HEK293 (cell line): ENCODE measurements at regions not wholly inside any gene's neighbourhood (a gene's known extent, or its start where the extent isn't known, plus 50 kb on each side); places are given as distances from the start of the nearest gene placed in this dataset.

Source experiments
- CTCF ChIA-PET: fragments of 350-600 bp; formaldehyde crosslinking; extraction: SDS; loops from one replicate; lab custom pipeline; 2021; ENCODE audit warnings: antibody characterized with exemption; lab: Yijun Ruan, JAX
- POLR2A ChIA-PET: fragments of 300-600 bp; formaldehyde crosslinking; extraction: SDS; loops from one replicate; lab custom pipeline; 2020; ENCODE audit warnings: antibody characterized with exemption, inconsistent platforms; lab: Yijun Ruan, JAX
- H3K27ac ChIP-seq: fragments of 200-500 bp; sonication (Bioruptor generic); 2 replicates; pipeline ENCODE4 v1.5.1; 2014; ENCODE audit warnings: low read depth, low read length, control low read depth, inconsistent platforms; ENCODE audit errors: extremely low read depth
- H3K36me3 ChIP-seq, 2 experiments: fragments of 200-500 bp in 1 of 2; sonication (Bioruptor generic) in 1 of 2; 1 replicate in 1 of 2; 2 replicates in 1 of 2; pipeline ENCODE4 v1.5.1; 2014 to 2017; ENCODE audit warnings: inconsistent platforms in 2 of 2, low read length in 2 of 2; ENCODE audit not compliant: control insufficient read depth in 2 of 2, insufficient read depth in 1 of 2
- H3K4me1 ChIP-seq: fragments of 200-500 bp; sonication (Bioruptor generic); 2 replicates; pipeline ENCODE4 v1.5.1; 2014; ENCODE audit warnings: mild to moderate bottlenecking, low read length, inconsistent platforms; ENCODE audit not compliant: control insufficient read depth, insufficient read depth
- H3K4me3 ChIP-seq: 2 replicates; pipeline ENCODE4 v1.5.1; 2011; ENCODE audit warnings: low read depth, mild to moderate bottlenecking, control low read depth, low read length, moderate library complexity
- H3K9me3 ChIP-seq: fragments of 200-500 bp; sonication (Bioruptor generic); 2 replicates; pipeline ENCODE4 v1.5.1; 2014; ENCODE audit warnings: low read depth, low read length, inconsistent platforms; ENCODE audit not compliant: control insufficient read depth, insufficient read depth
- CTCF ChIP-seq: fragments of 450-650 bp; formaldehyde crosslinking; IDR thresholded peaks from 2 replicates; pipeline ENCODE4 v1.5.1; 2016; ENCODE audit warnings: missing biosample characterization, missing genetic modification characterization
- KLF16 ChIP-seq: fragments of 450-650 bp; formaldehyde crosslinking; IDR thresholded peaks from 2 replicates; pipeline ENCODE4 v1.5.1; 2017; ENCODE audit warnings: missing biosample characterization, missing genetic modification characterization
- KLF9 ChIP-seq: fragments of 450-650 bp; formaldehyde crosslinking; IDR thresholded peaks from 2 replicates; pipeline ENCODE4 v1.5.1; 2016; ENCODE audit warnings: missing biosample characterization, missing genetic modification characterization, low read depth
- SETDB1 ChIP-seq: IDR thresholded peaks from one replicate; pipeline ENCODE4 v1.6.1; 2017; ENCODE audit warnings: mild to moderate bottlenecking, low read length, moderate library complexity, mixed read lengths; ENCODE audit not compliant: insufficient read length
- YY2 ChIP-seq: fragments of 450-650 bp; formaldehyde crosslinking; IDR thresholded peaks from 2 replicates; pipeline ENCODE4 v1.5.1; 2016; ENCODE audit warnings: missing biosample characterization, missing genetic modification characterization
- ZBTB26 ChIP-seq: fragments of 450-650 bp; formaldehyde crosslinking; optimal IDR thresholded peaks from 2 replicates; pipeline ENCODE3; 2016; ENCODE audit warnings: missing biosample characterization, mild to moderate bottlenecking, missing genetic modification characterization
- ZNF112 ChIP-seq: fragments of 450-650 bp; formaldehyde crosslinking; IDR thresholded peaks from 2 replicates; pipeline ENCODE4 v1.5.0; 2017; ENCODE audit warnings: missing biosample characterization, missing genetic modification characterization
- ZNF121 ChIP-seq: fragments of 450-650 bp; formaldehyde crosslinking; IDR thresholded peaks from 2 replicates; pipeline ENCODE4 v1.5.1; 2016; ENCODE audit warnings: missing biosample characterization, missing genetic modification characterization
- ZNF132 ChIP-seq: fragments of 450-650 bp; formaldehyde crosslinking; IDR thresholded peaks from 2 replicates; pipeline ENCODE4 v1.5.1; 2017; ENCODE audit warnings: missing biosample characterization, missing genetic modification characterization, borderline replicate concordance
- ZNF2 ChIP-seq: fragments of 450-650 bp; formaldehyde crosslinking; IDR thresholded peaks from 2 replicates; pipeline ENCODE4 v1.5.1; 2016; ENCODE audit warnings: missing biosample characterization, missing genetic modification characterization
- ZNF354C ChIP-seq: fragments of 450-650 bp; formaldehyde crosslinking; IDR thresholded peaks from 2 replicates; pipeline ENCODE4 v1.5.1; 2016; ENCODE audit warnings: missing biosample characterization, missing genetic modification characterization, low read depth, borderline replicate concordance
- ZNF366 ChIP-seq: fragments of 450-650 bp; formaldehyde crosslinking; conservative IDR thresholded peaks from 2 replicates; pipeline ENCODE4 v1.5.1; 2016; ENCODE audit warnings: missing biosample characterization, missing genetic modification characterization
- ZNF398 ChIP-seq: fragments of 450-650 bp; formaldehyde crosslinking; IDR thresholded peaks from 2 replicates; pipeline ENCODE4 v1.5.1; 2017; ENCODE audit warnings: missing biosample characterization, missing genetic modification characterization
- ZNF558 ChIP-seq: fragments of 450-650 bp; formaldehyde crosslinking; IDR thresholded peaks from 2 replicates; pipeline ENCODE4 v1.5.1; 2016; ENCODE audit warnings: missing biosample characterization, missing genetic modification characterization
- ZNF585B ChIP-seq: fragments of 450-650 bp; formaldehyde crosslinking; IDR thresholded peaks from 2 replicates; pipeline ENCODE4 v1.5.1; 2016; ENCODE audit warnings: missing biosample characterization, missing genetic modification characterization
- ZNF701 ChIP-seq: fragments of 450-650 bp; formaldehyde crosslinking; IDR thresholded peaks from 2 replicates; pipeline ENCODE4 v1.5.1; 2016; ENCODE audit warnings: missing biosample characterization, missing genetic modification characterization
- ZNF843 ChIP-seq: fragments of 450-650 bp; formaldehyde crosslinking; IDR thresholded peaks from 2 replicates; pipeline ENCODE4 v1.5.1; 2016; ENCODE audit warnings: missing biosample characterization, missing genetic modification characterization
- ZXDB ChIP-seq: fragments of 450-650 bp; formaldehyde crosslinking; IDR thresholded peaks from 2 replicates; pipeline ENCODE4 v1.5.1; 2016; ENCODE audit warnings: missing biosample characterization, missing genetic modification characterization
- TF ChIP-seq, protein P1 (sequence below): fragments of 450-650 bp; formaldehyde crosslinking; IDR thresholded peaks from 2 replicates; pipeline ENCODE4 v1.5.1; 2016; ENCODE audit warnings: missing biosample characterization, missing genetic modification characterization
- TF ChIP-seq, protein P2 (sequence below): fragments of 450-650 bp; formaldehyde crosslinking; IDR thresholded peaks from 2 replicates; pipeline ENCODE4 v1.5.1; 2016; ENCODE audit warnings: missing biosample characterization, missing genetic modification characterization, low read depth

- Histone ChIP-seq H3K36me3 (no peaks in the 10 kb centered on the region), H3K9me3 (no peaks in the 10 kb centered on the region), H3K4me3 (no peak overlapping the region)
- CTCF ChIA-PET: no interaction called here
- TF ChIP-seq ZXDB (tag by site-specific recombination) (no peak), ZNF585B (no peak), CTCF (tag by site-specific recombination) (no peak), ZNF121 (tag by site-specific recombination) (no peak), KLF9 (tag by site-specific recombination) (no peak), ZNF2 (tag by site-specific recombination) (no peak), ZNF843 (tag by site-specific recombination) (no peak)
- TF ChIP-seq, protein P1, sequence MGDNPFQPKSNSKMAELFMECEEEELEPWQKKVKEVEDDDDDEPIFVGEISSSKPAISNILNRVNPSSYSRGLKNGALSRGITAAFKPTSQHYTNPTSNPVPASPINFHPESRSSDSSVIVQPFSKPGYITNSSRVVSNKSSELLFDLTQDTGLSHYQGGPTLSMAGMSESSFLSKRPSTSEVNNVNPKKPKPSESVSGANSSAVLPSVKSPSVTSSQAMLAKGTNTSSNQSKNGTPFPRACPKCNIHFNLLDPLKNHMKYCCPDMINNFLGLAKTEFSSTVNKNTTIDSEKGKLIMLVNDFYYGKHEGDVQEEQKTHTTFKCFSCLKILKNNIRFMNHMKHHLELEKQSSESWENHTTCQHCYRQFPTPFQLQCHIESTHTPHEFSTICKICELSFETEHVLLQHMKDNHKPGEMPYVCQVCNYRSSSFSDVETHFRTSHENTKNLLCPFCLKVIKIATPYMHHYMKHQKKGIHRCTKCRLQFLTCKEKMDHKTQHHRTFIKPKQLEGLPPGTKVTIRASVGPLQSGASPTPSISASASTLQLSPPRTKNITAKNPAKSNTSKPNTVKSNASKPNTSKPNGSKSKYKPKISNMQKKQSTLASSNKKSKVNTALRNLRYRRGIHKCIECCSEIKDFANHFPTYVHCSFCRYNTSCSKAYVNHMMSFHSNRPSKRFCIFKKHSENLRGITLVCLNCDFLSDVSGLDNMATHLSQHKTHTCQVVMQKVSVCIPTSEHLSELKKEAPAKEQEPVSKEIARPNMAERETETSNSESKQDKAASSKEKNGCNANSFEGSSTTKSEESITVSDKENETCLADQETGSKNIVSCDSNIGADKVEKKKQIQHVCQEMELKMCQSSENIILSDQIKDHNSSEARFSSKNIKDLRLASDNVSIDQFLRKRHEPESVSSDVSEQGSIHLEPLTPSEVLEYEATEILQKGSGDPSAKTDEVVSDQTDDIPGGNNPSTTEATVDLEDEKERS: no peak
- TF ChIP-seq, all 188 proteins: peak for 0
- no peak overlapping the region for H3K27ac ChIP-seq
- H3K4me1 ChIP-seq: no peaks in the 10 kb centered on the region
- POLR2A ChIA-PET: no interaction called here
These were observed 179.1 kb upstream of the IL1RAPL1 start for GRCh38 chrX:28408017-28408723.

- H3K27ac ChIP-seq: no peak overlapping the region
- no peaks in the 10 kb centered on the region for H3K36me3 ChIP-seq
- TF ChIP-seq ZBTB26 (tag by site-specific recombination): no peak
- no peak for TF ChIP-seq ZNF121 (tag by site-specific recombination)
- no peak for TF ChIP-seq ZNF398
- no peak for TF ChIP-seq ZNF366
- TF ChIP-seq, protein P2, sequence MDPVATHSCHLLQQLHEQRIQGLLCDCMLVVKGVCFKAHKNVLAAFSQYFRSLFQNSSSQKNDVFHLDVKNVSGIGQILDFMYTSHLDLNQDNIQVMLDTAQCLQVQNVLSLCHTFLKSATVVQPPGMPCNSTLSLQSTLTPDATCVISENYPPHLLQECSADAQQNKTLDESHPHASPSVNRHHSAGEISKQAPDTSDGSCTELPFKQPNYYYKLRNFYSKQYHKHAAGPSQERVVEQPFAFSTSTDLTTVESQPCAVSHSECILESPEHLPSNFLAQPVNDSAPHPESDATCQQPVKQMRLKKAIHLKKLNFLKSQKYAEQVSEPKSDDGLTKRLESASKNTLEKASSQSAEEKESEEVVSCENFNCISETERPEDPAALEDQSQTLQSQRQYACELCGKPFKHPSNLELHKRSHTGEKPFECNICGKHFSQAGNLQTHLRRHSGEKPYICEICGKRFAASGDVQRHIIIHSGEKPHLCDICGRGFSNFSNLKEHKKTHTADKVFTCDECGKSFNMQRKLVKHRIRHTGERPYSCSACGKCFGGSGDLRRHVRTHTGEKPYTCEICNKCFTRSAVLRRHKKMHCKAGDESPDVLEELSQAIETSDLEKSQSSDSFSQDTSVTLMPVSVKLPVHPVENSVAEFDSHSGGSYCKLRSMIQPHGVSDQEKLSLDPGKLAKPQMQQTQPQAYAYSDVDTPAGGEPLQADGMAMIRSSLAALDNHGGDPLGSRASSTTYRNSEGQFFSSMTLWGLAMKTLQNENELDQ: no peak
- no peak for TF ChIP-seq KLF16
- TF ChIP-seq ZNF354C (tag by site-specific recombination): no peak
- no peak for TF ChIP-seq SETDB1
- TF ChIP-seq ZNF585B: no peak
- TF ChIP-seq YY2 (tag by site-specific recombination): no peak
- no peak for TF ChIP-seq ZNF701 (tag by site-specific recombination)
- TF ChIP-seq ZNF132 (tag by site-specific recombination): no peak
- TF ChIP-seq ZNF558 (tag by site-specific recombination): no peak
- TF ChIP-seq ZNF112 (tag by site-specific recombination): no peak
- H3K4me3 ChIP-seq: no peak overlapping the region
- ChIA-PET CTCF (no interaction called here), POLR2A (no interaction called here)
- H3K9me3 ChIP-seq: no peaks in the 10 kb centered on the region
- no peaks in the 10 kb centered on the region for H3K4me1 ChIP-seq
These were observed 188.9 kb upstream of the IL1RAPL1 start for GRCh38 chrX:28398342-28398741.
